ENCODE measurements at regions not wholly inside any gene's neighbourhood (a gene's known extent, or its start where the extent isn't known, plus 50 kb on each side); places are given as distances from the start of the nearest gene placed in this dataset.

DNA sequence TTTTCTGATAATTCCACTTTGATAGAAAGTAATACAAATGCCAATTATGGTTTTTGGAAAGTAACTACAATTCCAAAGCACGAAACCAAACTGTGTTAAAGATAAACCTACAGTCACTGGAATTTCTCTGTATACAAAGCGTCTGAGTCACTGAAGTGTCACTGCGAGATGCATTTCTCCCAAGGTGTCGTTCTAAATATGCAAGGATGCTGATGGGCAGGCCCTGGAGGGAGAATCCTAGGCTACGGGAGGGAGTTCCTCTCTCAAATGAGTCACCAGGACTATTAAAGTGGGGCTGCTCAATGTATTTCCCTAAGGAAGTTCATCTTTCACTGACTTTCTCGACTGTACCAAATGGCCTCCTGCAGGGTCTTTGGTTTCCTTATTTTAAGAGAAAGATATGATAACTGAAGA lies 163.8 kb upstream of the STK17B start:
- H3K4me3 ChIP-seq (ENCODE audit: low read length) = no peak overlapping the region
- no peaks in the 10 kb centered on the region for H3K4me1 ChIP-seq (ENCODE audit: insufficient read depth, low read length)
- H3K9me3 ChIP-seq (ENCODE audit: low read depth, low read length) = no peaks in the 10 kb centered on the region
- H3K27me3 ChIP-seq (ENCODE audit: insufficient read depth, low read length) = no peaks in the 10 kb centered on the region

DNA sequence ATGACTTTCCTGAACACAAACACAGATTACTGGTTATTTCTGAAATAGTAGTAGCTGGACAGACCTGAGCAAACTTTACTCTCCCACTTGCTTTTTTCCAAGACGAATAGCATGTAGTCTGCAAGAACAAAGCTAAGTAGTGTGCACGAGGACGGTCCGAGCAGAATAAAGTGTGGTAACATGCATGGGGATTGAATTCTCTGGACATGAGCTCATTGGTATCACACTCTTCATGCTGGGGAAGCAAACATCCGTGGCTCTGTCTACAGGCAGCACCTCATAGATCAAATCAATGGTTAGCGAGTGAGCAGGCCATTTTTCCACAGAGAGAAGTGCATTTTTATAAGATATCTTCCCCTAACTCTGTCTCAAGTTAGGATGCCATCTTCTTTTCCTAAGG lies 164.8 kb upstream of the STK17B start:
- no peaks in the 10 kb centered on the region for H3K4me1 ChIP-seq (ENCODE audit: insufficient read depth, low read length)
- no peak overlapping the region for H3K4me3 ChIP-seq (ENCODE audit: low read length)
- no peaks in the 10 kb centered on the region for H3K9me3 ChIP-seq (ENCODE audit: low read depth, low read length)
- H3K27me3 ChIP-seq (ENCODE audit: insufficient read depth, low read length) = no peaks in the 10 kb centered on the region

DNA sequence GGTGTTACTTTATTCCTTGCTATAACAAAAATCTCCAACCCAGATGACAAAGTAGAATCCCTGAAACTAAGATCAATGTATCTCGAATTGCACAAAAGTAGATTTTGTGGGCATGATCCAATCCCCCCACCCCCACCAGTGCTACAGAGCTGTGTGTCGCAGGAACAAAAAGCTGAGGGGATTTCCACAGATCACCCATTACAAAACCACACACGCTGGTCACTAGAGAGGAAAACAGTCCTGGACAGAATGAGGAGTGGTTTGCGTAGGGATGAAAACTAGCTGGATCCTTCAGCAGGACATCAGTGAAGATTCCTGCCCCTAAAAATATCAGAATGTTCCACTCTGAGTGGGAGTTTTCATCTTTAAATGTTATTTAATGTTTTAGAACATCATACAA lies 165.3 kb upstream of the STK17B start:
- Histone ChIP-seq H3K9me3 (ENCODE audit: low read depth, low read length) (no peaks in the 10 kb centered on the region), H3K27me3 (ENCODE audit: insufficient read depth, low read length) (no peaks in the 10 kb centered on the region), H3K4me1 (ENCODE audit: insufficient read depth, low read length) (no peaks in the 10 kb centered on the region), H3K4me3 (ENCODE audit: low read length) (no peak overlapping the region)

DNA sequence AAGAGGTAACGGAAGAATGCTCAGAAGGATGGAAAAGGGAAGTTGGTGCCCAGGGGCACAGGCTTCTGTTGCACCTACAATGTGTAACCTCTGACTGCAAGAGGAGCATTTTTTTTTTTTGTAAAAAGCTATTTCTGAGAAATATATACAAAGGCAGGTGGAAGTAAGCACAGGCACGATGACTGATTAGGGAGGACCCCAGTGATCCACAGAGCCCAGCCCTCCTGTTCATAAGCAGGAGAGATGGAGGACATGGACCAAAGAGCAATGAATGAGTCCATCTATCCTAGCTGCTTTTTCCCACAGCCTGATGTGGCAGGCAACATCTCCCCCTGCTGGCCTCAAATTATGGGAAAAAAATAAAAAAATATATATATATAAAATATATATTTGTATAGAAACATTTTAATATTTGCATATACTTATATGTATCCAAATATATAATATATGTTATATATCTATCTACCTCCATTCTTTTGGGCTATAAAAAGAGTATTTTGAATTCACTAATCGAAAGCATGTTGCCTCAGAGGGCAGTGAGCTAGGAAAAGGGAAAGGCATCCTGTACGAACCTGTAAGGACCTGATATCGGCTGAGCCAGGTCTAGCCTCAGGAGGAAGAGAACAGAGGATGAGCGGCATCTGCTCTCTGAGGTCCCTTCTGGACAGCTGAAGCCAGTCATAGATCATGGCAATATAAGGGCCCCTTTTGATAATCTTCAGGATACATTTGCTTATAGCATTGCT lies 166.0 kb upstream of the STK17B start:
- Histone ChIP-seq H3K9me3 (ENCODE audit: low read depth, low read length) (no peaks in the 10 kb centered on the region), H3K4me1 (ENCODE audit: insufficient read depth, low read length) (no peaks in the 10 kb centered on the region), H3K4me3 (ENCODE audit: low read length) (no peak overlapping the region), H3K27me3 (ENCODE audit: insufficient read depth, low read length) (no peaks in the 10 kb centered on the region)

DNA sequence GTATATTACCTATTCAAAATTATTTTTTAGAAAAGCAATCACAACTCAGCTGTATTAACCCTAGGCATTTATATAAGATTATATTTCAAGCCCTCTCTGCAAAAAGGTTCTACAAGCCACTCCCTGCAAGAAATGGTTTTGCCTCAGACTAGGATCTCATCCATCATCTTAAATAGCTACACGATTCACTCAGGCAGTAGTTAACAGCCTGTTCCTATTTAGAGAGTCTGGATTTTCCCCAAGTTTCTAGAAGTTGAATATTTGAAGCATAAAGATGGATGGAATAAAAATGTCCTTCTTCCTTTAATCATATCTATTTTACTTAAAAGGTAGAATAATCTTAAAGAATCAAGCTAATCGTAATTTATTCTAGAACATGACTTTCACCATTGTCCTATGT lies 167.1 kb upstream of the STK17B start:
- Histone ChIP-seq H3K4me1 (ENCODE audit: insufficient read depth, low read length) (no peaks in the 10 kb centered on the region), H3K27me3 (ENCODE audit: insufficient read depth, low read length) (no peaks in the 10 kb centered on the region), H3K9me3 (ENCODE audit: low read depth, low read length) (no peaks in the 10 kb centered on the region), H3K4me3 (ENCODE audit: low read length) (no peak overlapping the region)

DNA sequence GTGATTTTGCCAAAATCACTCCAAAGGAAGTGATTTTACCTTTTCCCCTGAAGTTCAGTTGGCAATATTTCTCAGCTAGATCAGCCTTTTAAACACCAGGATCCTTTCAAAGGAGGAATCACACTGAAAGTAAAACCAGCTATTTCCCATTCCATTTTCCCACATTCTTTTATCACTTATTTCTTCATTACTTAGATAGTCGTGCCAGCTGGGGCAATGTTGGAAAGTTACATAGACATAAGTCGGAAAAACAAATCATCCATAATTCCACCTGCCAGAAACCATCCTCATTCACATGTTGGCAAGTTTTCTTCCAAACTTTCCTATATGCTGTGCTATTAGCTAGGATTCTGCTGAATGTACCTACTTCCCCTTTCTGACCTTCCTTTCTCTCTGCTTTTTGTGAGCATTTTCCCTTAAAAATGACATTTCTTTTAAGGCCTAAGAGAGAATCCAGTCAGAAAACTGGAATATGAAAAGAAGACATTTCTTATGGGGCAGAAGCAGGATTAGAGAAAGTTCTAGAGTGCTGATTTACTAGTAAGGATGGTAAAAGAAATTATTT lies 170.0 kb upstream of the STK17B start:
- H3K4me3 ChIP-seq (ENCODE audit: low read length) = no peak overlapping the region
- no peaks in the 10 kb centered on the region for H3K4me1 ChIP-seq (ENCODE audit: insufficient read depth, low read length)
- H3K9me3 ChIP-seq (ENCODE audit: low read depth, low read length) = no peaks in the 10 kb centered on the region
- H3K27me3 ChIP-seq (ENCODE audit: insufficient read depth, low read length) = no peaks in the 10 kb centered on the region

DNA sequence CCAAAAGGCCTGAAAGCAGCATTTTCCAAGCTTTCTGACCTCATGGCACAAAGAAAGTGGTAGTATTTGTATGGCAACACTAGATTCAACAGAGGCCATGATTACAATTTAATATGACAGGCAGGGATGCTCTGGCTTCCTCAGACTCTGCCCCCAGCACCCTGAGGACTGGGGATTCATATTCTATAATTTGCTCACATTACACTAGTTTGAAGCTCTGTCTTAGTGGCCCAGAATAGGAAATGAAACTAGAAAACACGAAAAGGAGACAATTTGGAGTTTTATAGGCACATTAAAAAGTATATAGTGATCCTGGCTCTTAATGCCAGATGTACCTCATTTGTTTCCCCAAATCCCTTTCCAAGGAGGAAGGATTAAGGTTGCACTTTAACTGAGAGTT lies 173.0 kb upstream of the STK17B start:
- Histone ChIP-seq H3K9me3 (ENCODE audit: low read depth, low read length) (no peaks in the 10 kb centered on the region), H3K4me1 (ENCODE audit: insufficient read depth, low read length) (no peaks in the 10 kb centered on the region), H3K4me3 (ENCODE audit: low read length) (no peak overlapping the region), H3K27me3 (ENCODE audit: insufficient read depth, low read length) (no peaks in the 10 kb centered on the region)

DNA sequence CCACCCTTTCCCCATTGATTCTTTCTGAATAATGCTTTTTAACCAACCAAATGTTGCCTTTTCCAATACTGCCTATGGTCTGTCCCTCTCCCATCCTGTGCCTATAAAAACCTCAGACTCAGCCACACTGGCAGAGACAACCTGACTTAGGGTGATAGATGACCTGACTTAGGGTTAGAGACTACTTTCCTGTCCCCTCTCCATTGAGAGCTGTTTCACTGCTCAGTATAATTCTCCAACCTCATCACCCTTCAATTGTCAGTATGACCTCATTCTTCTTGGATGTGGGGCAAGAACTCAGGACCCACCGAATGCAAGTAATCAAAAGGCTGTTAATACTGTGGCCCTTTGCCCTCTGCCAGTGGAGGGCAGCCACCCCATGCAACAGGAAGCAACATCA lies 182.3 kb upstream of the STK17B start:
- Histone ChIP-seq H3K9me3 (ENCODE audit: low read depth, low read length) (no peaks in the 10 kb centered on the region), H3K27me3 (ENCODE audit: insufficient read depth, low read length) (no peaks in the 10 kb centered on the region), H3K4me3 (ENCODE audit: low read length) (no peak overlapping the region), H3K4me1 (ENCODE audit: insufficient read depth, low read length) (no peaks in the 10 kb centered on the region)

DNA sequence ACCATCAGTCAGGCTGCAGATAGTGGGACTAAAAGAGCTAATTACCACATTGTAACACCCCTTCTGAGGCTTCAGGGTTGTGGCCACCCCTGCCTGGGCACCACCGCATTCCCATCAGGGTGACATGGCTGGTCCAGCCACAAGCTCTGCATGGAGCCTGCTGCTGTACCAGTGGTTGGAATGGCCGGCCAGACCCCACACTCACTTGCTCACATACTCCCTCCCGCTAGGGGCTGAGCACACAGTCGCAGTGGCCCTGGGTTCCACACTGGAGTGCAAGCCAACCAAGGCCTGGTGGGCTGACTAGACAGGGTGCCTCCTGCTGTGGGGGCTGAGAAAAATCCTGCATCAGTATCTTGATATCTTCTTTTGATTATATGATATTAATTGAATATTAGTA lies 182.8 kb upstream of the STK17B start:
- H3K27me3 ChIP-seq (ENCODE audit: insufficient read depth, low read length) = no peaks in the 10 kb centered on the region
- H3K9me3 ChIP-seq (ENCODE audit: low read depth, low read length) = no peaks in the 10 kb centered on the region
- H3K4me3 ChIP-seq (ENCODE audit: low read length) = no peak overlapping the region
- no peaks in the 10 kb centered on the region for H3K4me1 ChIP-seq (ENCODE audit: insufficient read depth, low read length)

DNA sequence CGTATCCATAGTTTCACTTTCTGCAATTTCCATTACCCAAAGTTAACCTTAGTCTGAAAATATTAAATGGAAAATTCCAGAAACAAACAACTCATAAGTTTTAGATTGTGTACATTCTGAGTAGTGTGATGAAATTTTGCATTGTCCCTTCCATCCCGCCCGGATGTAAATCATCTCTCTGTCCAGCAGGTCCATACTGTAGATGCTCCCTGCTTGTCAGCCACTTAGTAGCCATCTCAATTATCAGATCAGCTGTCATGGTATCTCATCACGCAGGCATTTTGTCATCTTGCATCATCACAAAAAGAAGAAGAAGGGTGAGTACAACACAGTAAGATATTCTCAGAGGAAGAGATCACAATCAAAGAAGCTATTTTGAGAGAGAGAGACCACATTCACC lies 185.0 kb upstream of the STK17B start:
- Histone ChIP-seq H3K4me1 (ENCODE audit: insufficient read depth, low read length) (no peaks in the 10 kb centered on the region), H3K4me3 (ENCODE audit: low read length) (no peak overlapping the region), H3K27me3 (ENCODE audit: insufficient read depth, low read length) (no peaks in the 10 kb centered on the region)

DNA sequence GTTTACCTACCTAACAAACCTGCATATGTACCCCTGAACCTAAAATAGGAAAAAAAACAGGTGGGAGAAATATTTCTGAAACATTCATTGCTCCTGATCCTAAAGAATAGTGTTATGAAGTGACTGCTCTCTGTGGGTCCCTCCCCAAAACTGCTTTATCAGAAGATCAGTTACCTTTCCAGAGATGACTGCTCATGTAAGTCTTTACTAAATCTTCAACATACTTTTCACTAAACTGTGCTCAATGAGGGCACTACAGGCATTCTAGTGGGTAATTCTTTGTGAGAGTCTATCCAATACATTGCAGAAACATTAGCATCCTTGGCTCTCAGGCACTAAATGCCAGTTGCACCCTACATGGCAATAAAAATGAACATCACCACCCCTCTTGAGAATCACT lies 189.3 kb upstream of the STK17B start:
- Histone ChIP-seq H3K27me3 (ENCODE audit: insufficient read depth, low read length) (no peaks in the 10 kb centered on the region), H3K4me1 (ENCODE audit: insufficient read depth, low read length) (no peaks in the 10 kb centered on the region), H3K4me3 (ENCODE audit: low read length) (no peak overlapping the region), H3K9me3 (ENCODE audit: low read depth, low read length) (no peaks in the 10 kb centered on the region)

More for the DNA sequence above, 185.0 kb upstream of the STK17B start:
- no peaks in the 10 kb centered on the region for H3K9me3 ChIP-seq (ENCODE audit: low read depth, low read length)

DNA sequence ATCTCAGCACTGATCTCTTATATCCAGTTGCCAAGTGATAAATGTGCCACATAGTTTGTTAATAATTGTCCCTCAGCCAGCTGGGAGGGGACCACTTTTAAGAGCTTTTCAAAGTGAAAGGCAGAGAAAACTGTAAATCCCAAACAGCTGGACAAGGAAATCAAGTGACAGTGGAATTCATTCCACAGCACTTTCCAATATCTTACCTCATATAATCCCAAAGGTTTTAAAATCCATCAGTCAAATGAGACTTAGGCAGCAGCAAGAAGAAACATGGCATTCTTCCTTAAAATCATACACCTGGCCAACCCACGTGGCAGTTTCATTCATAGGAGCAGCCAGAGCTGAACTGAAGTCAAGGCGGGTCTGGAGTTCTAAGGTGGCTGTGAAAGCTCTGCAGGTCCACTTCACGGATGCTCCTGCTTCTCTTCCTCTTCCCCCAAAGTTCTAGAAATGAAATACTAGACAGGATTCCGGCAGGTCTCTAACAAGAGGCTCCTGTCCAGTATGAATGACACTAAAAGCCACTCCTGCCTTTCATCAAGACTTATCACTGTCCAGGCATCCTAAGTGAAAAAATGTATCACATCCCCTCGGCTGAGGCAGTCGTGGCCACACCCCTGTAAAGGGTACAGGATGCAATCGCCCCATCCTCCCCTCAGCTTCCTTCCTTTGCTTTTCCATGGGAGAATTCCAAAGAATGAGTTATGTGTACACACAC lies 190.4 kb upstream of the STK17B start:
- no peaks in the 10 kb centered on the region for H3K9me3 ChIP-seq (ENCODE audit: low read depth, low read length)
- H3K27me3 ChIP-seq (ENCODE audit: insufficient read depth, low read length) = no peaks in the 10 kb centered on the region
- no peak overlapping the region for H3K4me3 ChIP-seq (ENCODE audit: low read length)

DNA sequence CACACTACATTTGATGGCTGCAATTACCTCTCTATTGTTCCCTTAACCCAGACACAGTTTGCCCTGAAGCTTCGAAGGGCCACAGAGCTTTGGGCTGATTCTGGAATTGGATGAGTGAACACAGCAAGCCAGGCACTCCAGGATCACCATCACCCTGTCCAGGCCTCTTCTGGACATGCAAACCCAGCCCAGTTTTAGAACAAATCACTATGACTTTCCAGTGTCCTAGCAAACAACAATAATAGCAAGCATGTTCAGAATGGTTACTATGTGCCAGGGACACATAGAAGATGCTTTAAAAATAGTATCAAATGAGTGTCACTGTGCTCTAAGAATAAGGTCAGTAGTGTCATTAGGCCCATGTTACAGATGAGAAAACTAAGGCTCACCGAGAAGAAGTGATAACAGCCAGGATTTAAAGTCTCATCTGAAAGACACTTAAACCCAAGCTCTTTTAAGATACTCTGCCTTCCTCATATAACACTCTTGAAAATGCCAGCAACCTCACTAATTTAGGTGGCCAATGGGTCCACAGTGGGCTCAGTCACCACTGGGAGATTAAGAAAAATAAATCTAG lies 191.7 kb upstream of the STK17B start:
- Histone ChIP-seq H3K4me3 (ENCODE audit: low read length) (no peak overlapping the region), H3K9me3 (ENCODE audit: low read depth, low read length) (no peaks in the 10 kb centered on the region), H3K4me1 (ENCODE audit: insufficient read depth, low read length) (no peaks in the 10 kb centered on the region), H3K27me3 (ENCODE audit: insufficient read depth, low read length) (no peaks in the 10 kb centered on the region)

More for the DNA sequence above, 190.4 kb upstream of the STK17B start:
- H3K4me1 ChIP-seq (ENCODE audit: insufficient read depth, low read length) = no peaks in the 10 kb centered on the region

DNA sequence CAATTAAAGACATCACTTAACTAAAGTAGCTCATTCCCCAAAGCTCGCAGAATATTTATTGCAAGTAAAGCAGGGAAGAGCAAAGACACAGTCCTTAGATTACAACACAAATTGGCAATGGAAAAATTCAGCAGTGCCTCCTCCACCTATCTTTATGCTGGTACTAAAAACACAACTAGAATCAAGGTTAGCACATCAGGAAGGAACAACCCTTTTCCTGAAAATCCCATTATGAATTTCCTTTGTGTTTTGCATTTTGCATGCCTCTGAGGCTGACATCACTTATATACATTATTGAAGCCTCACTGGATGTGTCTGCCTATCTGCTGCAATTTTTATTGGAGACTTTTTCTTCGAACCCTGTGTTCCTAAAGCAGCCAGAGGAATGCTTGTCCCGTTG lies 193.8 kb upstream of the STK17B start:
- H3K4me3 ChIP-seq (ENCODE audit: low read length) = no peak overlapping the region
- no peaks in the 10 kb centered on the region for H3K9me3 ChIP-seq (ENCODE audit: low read depth, low read length)
- no peaks in the 10 kb centered on the region for H3K27me3 ChIP-seq (ENCODE audit: insufficient read depth, low read length)
- H3K4me1 ChIP-seq (ENCODE audit: insufficient read depth, low read length) = no peaks in the 10 kb centered on the region

DNA sequence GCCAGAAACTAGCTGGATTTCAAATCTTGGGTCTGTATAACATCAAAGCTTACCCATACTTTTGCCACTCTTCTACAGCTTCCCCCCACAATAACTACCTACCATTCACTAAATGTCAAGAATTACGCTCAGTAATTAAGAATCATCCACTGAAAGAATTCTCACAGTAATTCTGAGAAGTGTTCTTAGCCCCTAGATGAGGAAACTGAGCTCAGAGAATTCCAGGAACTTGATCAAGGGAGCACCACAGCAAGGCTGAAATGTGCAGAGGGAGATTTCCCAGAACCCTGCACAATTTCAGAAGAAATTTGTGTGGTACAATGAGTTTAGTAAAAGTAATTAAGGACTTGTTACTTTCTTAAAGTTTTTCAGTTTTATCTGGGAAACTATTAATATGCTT lies 194.5 kb upstream of the STK17B start:
- no peaks in the 10 kb centered on the region for H3K27me3 ChIP-seq (ENCODE audit: insufficient read depth, low read length)
- no peak overlapping the region for H3K4me3 ChIP-seq (ENCODE audit: low read length)
- H3K9me3 ChIP-seq (ENCODE audit: low read depth, low read length) = no peaks in the 10 kb centered on the region
- no peaks in the 10 kb centered on the region for H3K4me1 ChIP-seq (ENCODE audit: insufficient read depth, low read length)

Data from mononuclear cell (primary cell).